Muscle of back (tissue), 3 donors: ENCODE measurements at regions not wholly inside any gene's neighbourhood (a gene's known extent, or its start where the extent isn't known, plus 50 kb on each side); places are given as distances from the start of the nearest gene placed in this dataset.

Source experiments
- DNase-seq, 3 donors: peaks; one replicate each; pipeline versions ENCODE4 v3.0.0 to v3.0.0-alpha.2; 2013

GRCh38 chr2:120425014-120425413 lies 79.1 kb downstream of the INHBB start:
- no peak for DNase-seq

- DNase-seq = no peak
These were observed 82.8 kb downstream of the INHBB start for GRCh38 chr2:120428748-120429147.

DNA sequence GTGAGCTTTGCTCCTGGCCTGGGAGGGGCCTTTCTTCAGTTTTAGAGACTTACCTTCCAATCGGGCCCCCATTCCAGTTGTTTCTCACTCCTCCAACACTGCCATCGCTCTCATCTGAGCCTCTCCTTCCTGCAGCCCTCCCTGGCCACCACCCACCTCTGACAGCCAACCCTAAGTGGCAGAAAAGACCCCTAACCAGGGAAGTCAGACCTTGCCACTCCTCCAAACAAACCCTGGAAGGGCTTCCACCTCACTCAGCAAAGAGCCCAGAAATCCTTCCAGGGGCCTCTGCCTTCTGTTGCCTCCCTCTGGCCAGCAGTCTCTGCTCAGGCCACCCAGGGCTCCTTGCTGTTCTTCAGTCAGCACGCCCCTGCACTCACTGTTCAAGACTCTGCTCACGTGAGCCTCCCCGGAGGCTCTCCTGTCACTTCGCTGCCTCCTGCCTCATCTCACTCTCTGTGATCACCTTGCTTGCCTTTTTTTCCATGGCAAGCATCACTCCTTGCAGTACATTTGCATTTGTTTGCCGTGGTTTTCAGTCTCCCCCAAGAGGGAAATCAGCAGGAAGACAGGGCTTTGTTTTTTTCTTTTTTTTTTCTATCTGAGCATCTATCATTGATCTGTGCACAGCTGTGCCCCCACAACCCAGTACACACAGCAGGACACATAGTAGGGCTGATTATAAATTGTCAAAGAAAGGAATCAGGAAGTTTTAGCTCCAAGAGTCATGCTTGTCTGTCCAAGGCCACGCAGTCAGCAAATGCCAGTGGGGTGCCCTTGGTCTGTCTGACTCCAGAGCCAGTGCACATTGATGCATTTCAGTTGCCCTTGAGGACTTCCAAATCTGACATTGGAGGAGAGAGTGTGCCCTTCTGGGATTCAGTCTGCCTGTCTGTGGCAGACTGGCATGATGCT lies 83.9 kb downstream of the INHBB start:
- DNase-seq = peak in 1 of 3 donors; percentile 25

DNA sequence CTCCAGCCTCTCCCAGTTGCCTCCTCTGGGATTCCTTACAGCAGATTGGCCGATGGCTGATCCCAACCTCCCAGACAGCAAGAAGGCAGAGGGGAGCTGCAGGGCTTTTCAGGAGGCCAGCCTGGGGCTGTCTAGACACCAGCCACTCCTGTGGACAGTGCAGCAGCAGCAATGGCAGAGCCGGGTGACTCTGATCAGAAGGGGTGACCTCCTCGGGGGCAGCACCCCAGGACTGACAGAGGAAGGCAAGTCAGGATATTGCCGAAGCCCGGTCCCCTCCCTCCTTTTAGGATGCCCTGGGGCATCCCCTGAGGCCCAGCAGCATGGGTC lies 84.5 kb downstream of the INHBB start:
- no peak for DNase-seq

DNA sequence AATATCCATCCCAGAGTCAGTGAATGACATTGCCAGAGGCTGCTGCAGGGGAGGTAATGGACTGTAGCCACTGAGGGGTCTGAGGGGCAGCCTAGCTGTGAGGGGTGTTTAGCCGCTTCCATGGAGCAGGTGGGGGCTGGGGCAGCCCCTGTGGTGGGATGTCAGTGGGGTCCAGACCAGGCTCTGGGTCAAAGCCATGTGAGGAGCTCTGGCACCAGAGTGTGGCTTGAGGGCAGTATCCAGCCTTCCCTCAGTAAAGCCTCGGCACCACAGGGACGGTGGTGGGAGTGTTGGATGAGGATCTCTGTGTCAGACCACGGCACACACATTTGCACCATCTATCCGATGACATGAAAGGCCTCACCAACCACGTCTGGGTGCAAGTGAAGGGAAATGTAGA lies 85.0 kb downstream of the INHBB start:
- no peak for DNase-seq

DNA sequence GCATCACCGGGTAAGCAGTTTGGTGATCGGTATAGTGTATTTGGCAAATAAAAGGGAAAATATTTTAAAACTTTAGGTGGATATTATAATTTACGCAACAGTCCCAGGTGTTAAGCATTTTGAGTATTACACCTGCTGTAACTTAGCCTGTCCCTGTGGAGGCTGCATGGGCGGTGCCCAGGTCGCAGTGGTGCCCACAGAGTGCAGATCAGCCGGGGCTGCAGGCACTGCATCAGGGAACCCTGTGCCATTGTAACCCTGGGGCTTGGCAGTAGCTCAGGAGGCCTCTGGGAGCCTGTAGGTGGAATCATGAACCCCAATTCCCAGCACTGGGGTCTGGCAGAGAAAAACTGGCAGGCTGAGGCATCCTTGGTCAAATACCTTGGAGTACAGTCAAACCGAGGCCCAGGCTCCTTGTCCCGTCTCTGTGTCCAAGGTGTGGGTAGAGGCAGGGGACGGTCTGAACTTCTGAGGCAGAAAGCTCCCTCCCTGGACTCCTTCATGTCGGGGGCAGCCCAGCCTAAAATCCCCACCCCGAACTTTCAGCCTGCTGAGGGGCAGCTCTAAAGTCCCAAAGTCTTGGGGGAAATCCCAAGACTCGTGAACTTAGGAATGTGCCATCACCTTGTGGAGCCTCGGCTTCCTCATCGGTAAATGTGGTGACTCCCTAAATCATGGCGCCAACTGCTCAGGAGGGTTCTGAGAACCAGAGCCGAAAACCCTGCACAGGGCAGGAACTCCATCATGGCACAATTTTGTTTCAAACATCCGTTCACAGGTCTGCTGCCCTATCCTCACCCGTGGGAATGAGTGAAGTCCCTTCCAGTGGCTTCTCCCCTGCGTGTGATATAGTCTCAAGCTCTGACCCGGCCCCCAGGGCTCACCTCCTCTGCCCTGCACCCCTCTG lies 85.7 kb downstream of the INHBB start:
- DNase-seq = no peak

GRCh38 chr2:120432293-120432975 lies 86.5 kb downstream of the INHBB start:
- no peak for DNase-seq

- DNase-seq = no peak
These were observed 87.3 kb downstream of the INHBB start for GRCh38 chr2:120432976-120433815.

- DNase-seq = no peak
These were observed 87.9 kb downstream of the INHBB start for GRCh38 chr2:120433816-120434290.

DNA sequence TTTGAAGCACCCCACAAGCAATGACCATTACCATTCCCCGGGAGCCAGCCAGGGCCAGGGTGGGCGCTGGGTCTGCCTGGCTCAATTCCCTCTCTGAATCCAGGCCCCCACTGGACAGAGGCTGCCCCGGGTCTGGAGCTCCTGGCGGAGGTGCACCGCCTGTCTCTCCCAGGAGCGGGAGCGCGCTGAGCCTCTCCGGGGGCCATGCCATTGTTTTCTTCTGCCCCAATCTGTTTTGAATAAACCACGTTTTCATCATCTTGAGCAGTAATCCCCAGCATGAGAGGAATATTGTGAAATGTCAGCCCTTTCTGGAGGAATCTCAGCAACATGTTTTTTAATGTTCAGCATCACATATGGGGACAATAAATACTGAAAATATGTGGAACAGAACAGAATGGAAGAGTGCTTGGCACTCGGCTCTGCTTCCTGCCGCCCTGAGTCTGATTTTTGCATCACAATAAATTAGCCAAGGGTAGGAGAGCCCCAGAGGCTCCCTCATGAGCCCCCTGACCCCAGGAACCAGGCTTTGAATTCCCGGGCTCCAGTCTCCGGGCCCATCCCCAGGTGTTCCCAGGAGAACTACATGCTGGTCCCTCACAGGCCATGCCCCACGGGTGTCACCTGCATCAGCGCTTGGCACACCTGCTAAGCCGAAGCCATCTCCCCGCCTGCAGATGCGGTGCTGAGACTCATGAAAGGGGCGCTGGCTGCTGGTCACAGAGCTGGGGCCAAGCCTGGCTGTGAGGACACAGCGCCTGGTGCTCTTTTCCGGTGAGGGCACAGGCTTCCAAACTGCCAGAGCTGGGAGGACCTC lies 88.8 kb downstream of the INHBB start:
- peak; percentile 11 to 74 (median 17) for DNase-seq

DNA sequence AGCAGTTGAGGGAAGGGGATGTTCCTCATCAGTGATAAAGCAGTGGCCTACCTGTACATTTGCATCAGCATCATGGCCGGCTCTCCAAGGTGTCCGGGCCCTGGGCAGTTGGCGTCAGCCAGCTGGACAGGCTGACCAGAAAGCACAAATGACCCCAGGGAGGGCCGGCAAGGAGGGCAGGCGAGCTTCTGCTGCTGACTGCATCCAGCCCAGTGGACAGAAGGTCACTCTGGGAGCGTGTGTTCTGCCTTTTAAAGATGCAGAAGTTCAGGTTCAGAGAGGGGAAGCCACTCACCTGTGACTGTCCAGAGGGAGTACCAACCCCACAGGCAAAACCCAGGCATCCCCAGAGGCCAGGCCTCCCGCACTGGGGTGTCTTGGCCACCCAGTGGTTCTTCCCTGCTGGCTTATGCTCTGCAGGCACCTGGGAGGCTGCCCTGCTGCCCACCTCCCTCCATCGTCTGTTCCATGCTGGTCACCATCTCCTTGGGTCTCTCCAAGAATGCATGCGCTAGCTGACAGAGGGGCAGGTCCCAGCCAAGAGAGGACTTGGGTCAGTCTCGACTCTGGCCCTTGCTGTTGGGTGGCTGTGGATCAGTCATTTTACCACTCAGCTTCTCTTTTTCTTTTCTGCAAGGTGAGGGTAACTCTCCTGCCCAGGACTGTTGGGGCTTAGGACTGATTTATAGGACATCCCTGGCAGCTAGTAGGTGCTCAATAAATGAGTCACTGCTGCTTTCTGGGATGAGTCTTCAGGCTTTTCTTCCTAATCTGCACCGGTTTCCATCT lies 89.9 kb downstream of the INHBB start:
- no peak for DNase-seq

- DNase-seq = peak in 1 of 3 donors; percentile 35
These were observed 90.5 kb downstream of the INHBB start for GRCh38 chr2:120436460-120436739.

DNA sequence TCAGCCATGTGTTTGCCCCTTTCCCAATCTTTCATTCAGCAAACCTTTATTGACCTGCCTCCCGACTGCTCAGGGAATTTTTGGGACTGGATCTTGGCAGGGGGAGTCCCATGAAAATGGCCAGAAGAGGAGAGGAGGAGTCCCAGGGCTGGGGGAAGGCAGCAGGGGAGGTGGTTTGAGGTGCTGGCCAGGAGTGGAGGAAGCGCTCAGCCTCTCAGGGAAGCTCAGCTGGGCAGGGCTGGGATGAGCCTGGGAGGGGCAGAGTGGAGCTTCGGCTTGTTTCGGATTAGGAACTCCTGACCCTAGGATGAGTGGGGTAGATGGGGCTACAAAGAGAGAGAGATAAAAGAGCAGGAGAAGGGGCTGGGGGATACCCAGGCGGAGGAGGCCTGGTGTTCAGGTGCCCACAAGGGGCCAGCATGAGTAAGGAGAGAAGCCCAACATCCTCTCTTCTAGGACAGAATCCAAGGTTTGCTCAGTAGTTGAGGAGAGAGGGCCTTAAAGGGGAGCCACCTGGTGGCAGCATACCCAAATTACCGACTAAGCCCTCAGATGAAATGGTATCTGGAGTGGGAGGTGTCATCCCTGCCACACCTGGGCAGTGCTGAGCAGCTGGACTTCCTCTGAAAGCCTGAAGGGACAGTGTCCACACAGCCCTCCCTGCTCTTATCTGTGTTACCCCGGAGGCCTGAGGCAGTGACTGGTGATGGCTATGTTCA lies 91.1 kb downstream of the INHBB start:
- DNase-seq = peak in 1 of 3 donors; percentile 37

DNA sequence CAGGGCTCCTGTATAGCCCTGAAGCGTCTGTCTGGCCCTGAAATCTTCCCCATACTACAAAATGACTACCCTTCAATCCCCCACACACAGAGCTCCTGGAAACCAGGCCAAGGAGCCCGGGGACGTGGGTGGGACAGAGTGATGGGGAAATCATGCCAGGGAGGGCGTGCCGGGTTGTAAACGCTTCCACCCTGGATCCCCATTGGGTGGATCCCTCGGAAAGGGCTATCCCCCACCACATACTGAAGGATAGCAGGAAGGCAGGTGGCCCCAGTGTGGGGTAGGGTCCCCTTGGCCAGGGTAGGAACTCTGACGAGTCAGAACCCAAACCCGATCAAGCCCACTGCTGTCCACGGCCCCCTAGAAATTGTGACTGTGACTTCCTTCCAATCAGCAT lies 91.7 kb downstream of the INHBB start:
- DNase-seq = no peak

- peak in 1 of 3 donors; percentile 27 for DNase-seq
These were observed 92.5 kb downstream of the INHBB start for GRCh38 chr2:120438301-120439066.

- no peak for DNase-seq
These were observed 93.1 kb downstream of the INHBB start for GRCh38 chr2:120439067-120439368.

GRCh38 chr2:120439637-120440384 lies 93.9 kb downstream of the INHBB start:
- no peak for DNase-seq
